ENCODE measurements at regions not wholly inside any gene's neighbourhood (a gene's known extent, or its start where the extent isn't known, plus 50 kb on each side); places are given as distances from the start of the nearest gene placed in this dataset.

GRCh38 chr6:16069222-16069621, 59.7 kb upstream of the MYLIP start:
- no peaks in the 10 kb centered on the region for H3K4me1 ChIP-seq (ENCODE audit: control insufficient read depth in 1 of 2, insufficient read depth in 2 of 2, low read length in 2 of 2)

GRCh38 chr6:16067568-16067967, 61.3 kb upstream of the MYLIP start:
- WGBS (ENCODE audit: insufficient coverage), result no CpG with 5 or more reads among the region's 3 CpGs
- Histone ChIP-seq H3K79me2 (ENCODE audit: insufficient read depth, low read length) (no peaks in the 10 kb centered on the region), H3K27me3 (ENCODE audit: control insufficient read depth in 2 of 2, insufficient read depth in 2 of 2, low read length in 2 of 2) (no peaks in the 10 kb centered on the region), H3K4me3 (replicated peaks in 1 of 3; ENCODE audit: low read depth in 2 of 3, low read length in 3 of 3) (no peak overlapping the region), H3K9ac (ENCODE audit: insufficient read depth, low read length, poor library complexity, severe bottlenecking) (no peak overlapping the region), H3K36me3 (replicated peaks in 1 of 2; ENCODE audit: control insufficient read depth in 1 of 2, insufficient read depth in 2 of 2, low read length in 2 of 2) (no peaks in the 10 kb centered on the region), H3K27ac (ENCODE audit: low read depth in 1 of 2, low read length in 2 of 2) (no peak overlapping the region), H2AFZ (ENCODE audit: insufficient read depth, low read depth, low read length, poor library complexity, severe bottlenecking) (no peak overlapping the region), H3K9me3 (replicated peaks in 1 of 2; ENCODE audit: control insufficient read depth in 1 of 2, insufficient read depth in 1 of 2, low read length in 2 of 2) (no peaks in the 10 kb centered on the region), H3K4me1 (ENCODE audit: control insufficient read depth in 1 of 2, insufficient read depth in 2 of 2, low read length in 2 of 2) (no peaks in the 10 kb centered on the region), H4K20me1 (ENCODE audit: insufficient read depth, low read length) (no peaks in the 10 kb centered on the region), H3K4me2 (replicated peaks; ENCODE audit: extremely low read depth, low read length, poor library complexity, severe bottlenecking) (no peak overlapping the region)
- Mint-ChIP-seq H3K4me3 (no peak overlapping the region), H3K9me3 (peaks cover 0 to 4% (median 2%) of the 10 kb centered on the region in 7 donors), H3K27me3 (ENCODE audit: low read depth in 3 of 3) (peaks cover 0 to 5% (median 0%) of the 10 kb centered on the region in 3 donors), H3K36me3 (no peaks in the 10 kb centered on the region), H3K4me1 (peaks cover 3% of the 10 kb centered on the region), H3K27ac (no peak overlapping the region)
- no peak for DNase-seq
- no peak for TF ChIP-seq CTCF (IDR thresholded peaks at IDR 0.05)
- intact Hi-C loops (cut with micrococcal nuclease), result no loop called here

More at GRCh38 chr6:16069222-16069621, 59.7 kb upstream of the MYLIP start:
- H3K4me3 Mint-ChIP-seq, result no peak overlapping the region
- Histone ChIP-seq H3K36me3 (replicated peaks in 1 of 2; ENCODE audit: control insufficient read depth in 1 of 2, insufficient read depth in 2 of 2, low read length in 2 of 2) (no peaks in the 10 kb centered on the region), H3K27ac (ENCODE audit: low read depth in 1 of 2, low read length in 2 of 2) (no peak overlapping the region), H2AFZ (ENCODE audit: insufficient read depth, low read depth, low read length, poor library complexity, severe bottlenecking) (no peak overlapping the region), H4K20me1 (ENCODE audit: insufficient read depth, low read length) (no peaks in the 10 kb centered on the region), H3K79me2 (ENCODE audit: insufficient read depth, low read length) (no peaks in the 10 kb centered on the region), H3K4me2 (replicated peaks; ENCODE audit: extremely low read depth, low read length, poor library complexity, severe bottlenecking) (no peak overlapping the region), H3K4me3 (replicated peaks in 1 of 3; ENCODE audit: low read depth in 2 of 3, low read length in 3 of 3) (no peak overlapping the region), H3K27me3 (ENCODE audit: control insufficient read depth in 2 of 2, insufficient read depth in 2 of 2, low read length in 2 of 2) (no peaks in the 10 kb centered on the region), H3K9ac (ENCODE audit: insufficient read depth, low read length, poor library complexity, severe bottlenecking) (no peak overlapping the region), H3K9me3 (replicated peaks in 1 of 2; ENCODE audit: control insufficient read depth in 1 of 2, insufficient read depth in 1 of 2, low read length in 2 of 2) (no peaks in the 10 kb centered on the region)
- 99% methylated on average over 39 of the region's 39 CpGs for WGBS (ENCODE audit: insufficient coverage)
- H3K27ac Mint-ChIP-seq, result no peak overlapping the region
- H3K4me1 Mint-ChIP-seq, result peaks cover 3% of the 10 kb centered on the region
- intact Hi-C loops (cut with micrococcal nuclease), result no loop called here
- H3K27me3 Mint-ChIP-seq (ENCODE audit: low read depth in 3 of 3), result peaks cover 0 to 2% (median 0%) of the 10 kb centered on the region in 3 donors
- H3K9me3 Mint-ChIP-seq, result peaks cover 0 to 4% (median 2%) of the 10 kb centered on the region in 7 donors
- no peaks in the 10 kb centered on the region for H3K36me3 Mint-ChIP-seq
- TF ChIP-seq CTCF (IDR thresholded peaks at IDR 0.05), result no peak
- DNase-seq, result no peak

Measured in CD14-positive monocyte (primary cell).